Small intestine (tissue), 7 donors: ENCODE measurements at regions not wholly inside any gene's neighbourhood (a gene's known extent, or its start where the extent isn't known, plus 50 kb on each side); places are given as distances from the start of the nearest gene placed in this dataset.
A peak's percentile ranks its signal among the peaks of the same experiment; 100 is the strongest.
"Not testable (repeated sequence)": the region's sequence is repeated elsewhere in the genome, so short reads cannot be mapped to it uniquely, and the experiment has no call there.

Experiments used
- DNase-seq, 2 donors: peaks; one replicate each; pipeline versions ENCODE4 v3.0.0 to v3.0.0-alpha.2; 2013
- FAIRE-seq: peaks from 2 replicates; lab custom pipeline; 2012; peaks lifted over from hg19 to GRCh38; lab: Jason Lieb, UNC
- H3K27ac ChIP-seq, 3 donors: one replicate each; pipeline ENCODE4 v1.5.1; 2013; ENCODE audit warnings: low read length in 2 of 3, mild to moderate bottlenecking in 2 of 3, control low read depth in 1 of 3, inconsistent platforms in 1 of 3, low read depth in 1 of 3, moderate library complexity in 1 of 3
- H3K27me3 ChIP-seq, 3 donors: one replicate each; pipeline ENCODE4 v1.6.1; 2013; ENCODE audit warnings: low read length in 3 of 3, inconsistent platforms in 1 of 3; ENCODE audit not compliant: control insufficient read depth in 3 of 3, insufficient read depth in 3 of 3
- H3K36me3 ChIP-seq, 3 donors: one replicate each; pipeline ENCODE4 v1.6.1; 2013; ENCODE audit warnings: low read length in 3 of 3, inconsistent platforms in 1 of 3, low read depth in 1 of 3, mild to moderate bottlenecking in 1 of 3, moderate library complexity in 1 of 3; ENCODE audit not compliant: control insufficient read depth in 3 of 3, insufficient read depth in 2 of 3
- H3K4me1 ChIP-seq, 3 donors: one replicate each; pipeline ENCODE4 v1.6.1; 2013; ENCODE audit warnings: low read length in 2 of 3, inconsistent platforms in 1 of 3, low read depth in 1 of 3, mild to moderate bottlenecking in 1 of 3, moderate library complexity in 1 of 3; ENCODE audit not compliant: control insufficient read depth in 3 of 3, insufficient read depth in 2 of 3
- H3K4me3 ChIP-seq, 3 donors: one replicate each; pipeline ENCODE4 v1.5.1; 2013; ENCODE audit warnings: low read length in 3 of 3, control low read depth in 1 of 3, inconsistent platforms in 1 of 3, low read depth in 1 of 3, mild to moderate bottlenecking in 1 of 3, moderate library complexity in 1 of 3
- H3K9me3 ChIP-seq, 2 donors: one replicate each; pipeline ENCODE4 v1.6.1; 2013; ENCODE audit warnings: low read depth in 1 of 2, low read length in 1 of 2; ENCODE audit not compliant: control insufficient read depth in 2 of 2, insufficient read depth in 1 of 2
- WGBS, 3 donors: extraction: QIAGEN DNeasy Blood & Tissue Kit; methylation state at CpG; one replicate each; pipeline ENCODE4 v1.1.7; 2013; 5-methylcytosine and 5-hydroxymethylcytosine counted together
- donor health status: healthy with polysubstance abuse.
- donor health status: control.
- donor health status: control.
- donor health status: Bipolar disorder and iron deficiency.
- donor health status: healthy.

GRCh38 chr15:81890496-81890895 is 155.3 kb downstream of the MEX3B start:
- H3K27me3 ChIP-seq = no peaks in the 10 kb centered on the region
- no peaks in the 10 kb centered on the region for H3K36me3 ChIP-seq
- H3K27ac ChIP-seq = no peak overlapping the region
- FAIRE-seq (no peak), DNase-seq (no peak)
- no peak overlapping the region for H3K4me3 ChIP-seq
- H3K9me3 ChIP-seq = no peaks in the 10 kb centered on the region
- peaks cover 0 to 2% (median 0%) of the 10 kb centered on the region in 3 donors for H3K4me1 ChIP-seq
- 75 to 97% (median 94%) methylated on average over 1 of the region's 1 CpG for WGBS, 3 donors

- peaks cover 0 to 2% (median 0%) of the 10 kb centered on the region in 3 donors for H3K4me1 ChIP-seq
- DNase-seq (no peak), FAIRE-seq (no peak)
- no peaks in the 10 kb centered on the region for H3K9me3 ChIP-seq
- no peak overlapping the region for H3K27ac ChIP-seq
- WGBS, 3 donors = 79 to 96% (median 88%) methylated on average over 2 of the region's 2 CpGs
- H3K4me3 ChIP-seq = no peak overlapping the region
- H3K27me3 ChIP-seq = no peaks in the 10 kb centered on the region
- H3K36me3 ChIP-seq = no peaks in the 10 kb centered on the region
These were observed 156.3 kb downstream of the MEX3B start for GRCh38 chr15:81889485-81889881.

DNA sequence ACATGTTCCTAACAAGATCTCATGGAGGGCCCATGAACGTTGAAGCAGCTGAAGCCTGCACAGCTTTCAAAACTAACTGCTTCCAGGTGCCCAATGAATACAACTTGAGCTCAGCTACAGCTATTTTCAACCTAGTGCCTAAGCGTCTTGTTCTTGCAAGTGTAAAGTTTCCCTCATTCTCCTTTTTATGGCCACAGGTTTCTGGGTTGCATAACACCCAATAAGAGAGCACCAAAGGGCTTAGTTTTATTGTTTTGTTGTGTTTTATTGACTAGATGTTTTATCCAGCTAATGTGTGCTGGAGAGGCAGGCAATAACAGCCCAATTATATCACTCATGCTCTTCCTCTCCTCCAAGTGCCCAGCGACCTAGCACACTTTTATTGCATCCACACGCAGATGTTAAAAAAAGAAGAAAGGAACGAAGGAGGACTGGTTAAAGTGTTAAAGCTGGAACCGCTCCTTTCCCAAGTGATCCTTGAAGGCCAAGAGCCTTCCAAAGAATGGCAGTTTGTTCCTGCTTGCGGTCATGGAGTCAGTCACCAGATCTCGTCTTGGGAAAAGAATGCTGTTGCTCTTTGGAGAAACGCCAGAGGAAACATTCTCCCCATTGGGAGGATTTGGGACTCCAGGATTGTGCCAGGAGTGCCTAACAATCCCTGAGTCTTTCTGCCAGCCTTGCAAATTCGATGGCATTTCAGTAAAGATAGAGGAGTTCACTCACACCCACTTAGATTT is 156.9 kb downstream of the MEX3B start:
- Histone ChIP-seq H3K4me1 (peaks cover 0 to 2% (median 0%) of the 10 kb centered on the region in 3 donors), H3K27ac (no peak overlapping the region), H3K4me3 (no peak overlapping the region), H3K36me3 (no peaks in the 10 kb centered on the region), H3K27me3 (no peaks in the 10 kb centered on the region), H3K9me3 (no peaks in the 10 kb centered on the region)
- DNase-seq (peak in 1 of 2 donors; percentile 17), FAIRE-seq (no peak)
- WGBS, 3 donors = 34 to 57% (median 39%) methylated on average over 10 of the region's 10 CpGs

DNA sequence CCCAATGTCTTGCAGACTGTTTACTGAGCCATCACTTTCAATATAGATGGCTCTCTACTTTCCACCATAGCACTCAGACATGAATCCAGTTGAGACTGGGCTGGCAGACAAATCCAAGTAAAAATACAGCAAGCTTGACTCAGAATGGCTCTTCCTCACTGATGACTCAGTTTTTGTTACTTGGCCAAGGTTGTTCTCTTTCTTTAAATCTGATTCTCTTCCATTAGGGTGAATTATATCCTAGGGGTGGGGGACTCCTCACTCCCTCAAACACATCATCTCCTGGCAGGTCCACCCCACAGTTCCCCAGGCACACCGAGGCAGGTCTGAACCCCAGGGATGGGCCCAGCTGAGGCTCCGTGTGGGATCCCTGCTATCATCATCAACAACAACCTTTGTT is 157.9 kb downstream of the MEX3B start:
- H3K27ac ChIP-seq = no peak overlapping the region
- WGBS, 3 donors = 68 to 91% (median 89%) methylated on average over 2 of the region's 2 CpGs
- no peak for FAIRE-seq

DNA sequence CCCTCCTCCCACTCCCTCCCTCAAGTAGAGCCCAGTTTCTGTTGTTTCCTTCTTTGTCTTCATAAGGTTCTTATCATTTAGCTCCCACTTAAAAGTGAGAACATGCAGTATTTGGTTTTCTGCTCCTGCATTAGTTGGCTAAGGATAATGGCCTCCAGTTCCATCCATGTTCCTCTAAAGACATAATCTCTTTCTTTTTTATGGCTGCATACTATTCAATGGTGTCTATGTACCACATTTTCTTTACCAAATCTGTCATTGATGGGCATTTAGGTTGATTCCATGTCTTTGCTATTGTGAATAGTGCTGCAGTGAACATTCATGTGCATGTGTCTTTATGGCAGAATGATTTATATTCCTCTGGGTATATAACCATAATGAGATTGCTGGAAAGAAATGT is 158.6 kb downstream of the MEX3B start:
- H3K4me3 ChIP-seq, H3K4me1 ChIP-seq, H3K27ac ChIP-seq, FAIRE-seq, H3K36me3 ChIP-seq, H3K9me3 ChIP-seq, H3K27me3 ChIP-seq, DNase-seq: not testable (repeated sequence)

More for the DNA sequence above, 157.9 kb downstream of the MEX3B start:
- no peak for DNase-seq
- no peaks in the 10 kb centered on the region for H3K9me3 ChIP-seq
- no peak overlapping the region for H3K4me3 ChIP-seq
- no peaks in the 10 kb centered on the region for H3K27me3 ChIP-seq
- H3K4me1 ChIP-seq = no peaks in the 10 kb centered on the region
- H3K36me3 ChIP-seq = no peaks in the 10 kb centered on the region

- H3K27ac ChIP-seq = no peak overlapping the region
- H3K4me3 ChIP-seq = no peak overlapping the region
- no peaks in the 10 kb centered on the region for H3K9me3 ChIP-seq
- H3K36me3 ChIP-seq = no peaks in the 10 kb centered on the region
- 89 to 94% (median 91%) methylated on average over 6 of the region's 6 CpGs for WGBS, 3 donors
- no peak for FAIRE-seq
- DNase-seq = no peak
- no peaks in the 10 kb centered on the region for H3K4me1 ChIP-seq
- H3K27me3 ChIP-seq = no peaks in the 10 kb centered on the region
These were observed 159.2 kb downstream of the MEX3B start for GRCh38 chr15:81886591-81886990.

GRCh38 chr15:81886080-81886479 is 159.7 kb downstream of the MEX3B start:
- H3K36me3 ChIP-seq = no peaks in the 10 kb centered on the region
- no peak overlapping the region for H3K4me3 ChIP-seq
- 76 to 85% (median 82%) methylated on average over 2 of the region's 2 CpGs for WGBS, 3 donors
- FAIRE-seq (no peak), DNase-seq (no peak)
- H3K27me3 ChIP-seq = no peaks in the 10 kb centered on the region
- H3K9me3 ChIP-seq = no peaks in the 10 kb centered on the region
- no peaks in the 10 kb centered on the region for H3K4me1 ChIP-seq
- H3K27ac ChIP-seq = no peak overlapping the region

DNA sequence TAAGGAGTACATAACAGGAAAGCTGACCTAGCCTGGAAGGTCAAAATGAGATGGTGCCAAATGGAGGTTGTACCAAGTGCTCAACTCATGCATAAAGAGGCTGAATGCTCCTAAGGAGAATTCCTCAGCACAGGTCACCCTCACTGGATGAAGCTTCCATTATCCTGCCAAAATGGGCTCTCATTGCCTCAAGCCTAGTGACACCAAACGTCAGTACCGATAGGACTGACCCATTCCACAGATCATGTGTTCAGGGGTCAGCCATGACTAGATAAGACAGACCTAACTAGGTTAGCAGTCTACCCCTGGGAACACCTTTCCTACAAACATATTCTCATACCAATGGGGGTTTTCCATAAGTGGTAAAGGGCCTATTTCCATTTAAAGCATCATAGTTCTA is 160.7 kb downstream of the MEX3B start:
- no peak overlapping the region for H3K4me3 ChIP-seq
- FAIRE-seq (no peak), DNase-seq (no peak)
- WGBS, 3 donors = 88 to 93% (median 90%) methylated on average over 2 of the region's 2 CpGs
- no peaks in the 10 kb centered on the region for H3K27me3 ChIP-seq
- H3K4me1 ChIP-seq = no peaks in the 10 kb centered on the region
- H3K27ac ChIP-seq = no peak overlapping the region
- H3K9me3 ChIP-seq = no peaks in the 10 kb centered on the region
- H3K36me3 ChIP-seq = no peaks in the 10 kb centered on the region

DNA sequence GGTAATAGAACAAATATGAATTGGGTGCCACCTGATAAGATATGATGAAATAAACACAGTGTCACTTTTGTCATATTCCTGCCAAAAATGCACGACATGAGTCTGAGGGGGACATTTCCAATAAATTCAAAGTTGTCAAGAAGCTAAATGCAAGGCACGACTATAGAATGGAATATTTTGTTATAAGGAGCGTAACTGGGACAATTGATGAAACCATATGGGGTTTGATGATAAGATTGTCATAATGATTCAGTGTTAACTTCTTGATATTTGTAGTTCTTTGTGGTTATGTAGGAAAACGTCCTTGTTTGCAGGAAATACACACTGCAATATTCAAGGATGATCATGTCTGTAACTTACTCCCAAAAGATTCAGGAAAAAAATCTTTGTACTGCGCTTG is 163.3 kb downstream of the MEX3B start:
- Histone ChIP-seq H3K27me3 (no peaks in the 10 kb centered on the region), H3K4me3 (no peak overlapping the region), H3K36me3 (no peaks in the 10 kb centered on the region), H3K4me1 (no peaks in the 10 kb centered on the region), H3K27ac (no peak overlapping the region), H3K9me3 (no peaks in the 10 kb centered on the region)
- 70 to 76% (median 74%) methylated on average over 5 of the region's 5 CpGs for WGBS, 3 donors
- DNase-seq (no peak), FAIRE-seq (no peak)
